Fibroblast of the aortic adventitia (primary cell): ENCODE measurements at regions not wholly inside any gene's neighbourhood (a gene's known extent, or its start where the extent isn't known, plus 50 kb on each side); places are given as distances from the start of the nearest gene placed in this dataset.

ENCODE experiments used
- DNase-seq: peaks from one replicate; pipeline ENCODE4 v3.0.0-alpha.2; 2010; ENCODE audit warnings: low read depth
- H3K4me3 ChIP-seq: 2 replicates; pipeline ENCODE4 v1.5.1; 2011; ENCODE audit warnings: low read depth, mild to moderate bottlenecking, control low read depth, low read length, moderate library complexity
- TF ChIP-seq, protein P1 (sequence below): IDR thresholded peaks from 2 replicates; pipeline ENCODE4 v1.5.1; 2011; ENCODE audit warnings: mild to moderate bottlenecking, low read length, control low read depth, inconsistent platforms; ENCODE audit not compliant: insufficient read depth

DNA sequence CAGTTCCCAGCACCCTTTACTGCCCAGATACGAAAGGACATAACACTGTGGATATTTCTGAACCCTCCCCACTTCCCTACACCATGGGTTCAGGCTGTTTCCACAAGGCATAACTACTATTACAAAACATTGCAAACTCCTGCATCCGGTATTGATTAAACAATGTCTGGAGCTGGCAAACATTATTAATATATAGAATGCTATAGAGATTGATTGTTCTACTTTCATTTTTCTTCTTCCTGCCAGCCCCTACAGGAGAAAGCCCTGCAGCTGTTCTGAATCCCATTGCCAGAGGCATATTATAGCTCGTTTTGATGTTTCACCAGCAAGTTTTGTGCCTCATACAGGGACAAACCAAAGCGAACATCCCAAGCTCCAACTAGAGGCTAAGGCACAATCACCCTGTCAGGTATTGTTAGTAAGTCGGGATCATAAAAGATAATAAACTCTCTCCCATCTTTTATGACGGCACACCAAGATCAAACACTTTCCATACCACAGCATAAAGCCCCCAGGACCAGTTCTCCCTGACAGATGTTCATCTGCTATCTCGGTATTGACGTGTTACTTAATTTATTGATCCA, 331.1 kb upstream of the NT5E start:
- H3K4me3 ChIP-seq, result no peak overlapping the region
- TF ChIP-seq, protein P1, sequence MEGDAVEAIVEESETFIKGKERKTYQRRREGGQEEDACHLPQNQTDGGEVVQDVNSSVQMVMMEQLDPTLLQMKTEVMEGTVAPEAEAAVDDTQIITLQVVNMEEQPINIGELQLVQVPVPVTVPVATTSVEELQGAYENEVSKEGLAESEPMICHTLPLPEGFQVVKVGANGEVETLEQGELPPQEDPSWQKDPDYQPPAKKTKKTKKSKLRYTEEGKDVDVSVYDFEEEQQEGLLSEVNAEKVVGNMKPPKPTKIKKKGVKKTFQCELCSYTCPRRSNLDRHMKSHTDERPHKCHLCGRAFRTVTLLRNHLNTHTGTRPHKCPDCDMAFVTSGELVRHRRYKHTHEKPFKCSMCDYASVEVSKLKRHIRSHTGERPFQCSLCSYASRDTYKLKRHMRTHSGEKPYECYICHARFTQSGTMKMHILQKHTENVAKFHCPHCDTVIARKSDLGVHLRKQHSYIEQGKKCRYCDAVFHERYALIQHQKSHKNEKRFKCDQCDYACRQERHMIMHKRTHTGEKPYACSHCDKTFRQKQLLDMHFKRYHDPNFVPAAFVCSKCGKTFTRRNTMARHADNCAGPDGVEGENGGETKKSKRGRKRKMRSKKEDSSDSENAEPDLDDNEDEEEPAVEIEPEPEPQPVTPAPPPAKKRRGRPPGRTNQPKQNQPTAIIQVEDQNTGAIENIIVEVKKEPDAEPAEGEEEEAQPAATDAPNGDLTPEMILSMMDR, result no peak
- no peak for DNase-seq

DNA sequence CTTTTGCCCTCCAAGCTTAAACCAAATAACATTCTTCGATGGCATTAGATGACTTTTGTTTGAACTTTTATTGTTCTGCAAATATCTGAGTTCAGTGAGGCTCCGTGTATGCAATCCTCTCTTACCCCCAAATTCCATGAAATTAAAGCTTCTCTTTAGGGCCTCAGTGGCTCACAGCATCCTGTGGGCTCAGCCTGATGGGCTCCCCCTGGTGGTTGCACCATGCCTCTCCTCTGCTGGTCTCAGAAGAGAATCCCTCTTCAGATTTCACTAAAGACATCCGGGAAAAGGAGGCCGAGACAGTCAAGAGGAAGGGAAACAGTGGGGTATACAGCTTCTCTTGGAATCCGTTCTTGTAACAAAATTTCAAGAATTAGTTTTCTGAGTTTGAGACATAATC, 331.6 kb upstream of the NT5E start:
- DNase-seq, result no peak
- no peak overlapping the region for H3K4me3 ChIP-seq
- TF ChIP-seq, protein P1, result no peak

DNA sequence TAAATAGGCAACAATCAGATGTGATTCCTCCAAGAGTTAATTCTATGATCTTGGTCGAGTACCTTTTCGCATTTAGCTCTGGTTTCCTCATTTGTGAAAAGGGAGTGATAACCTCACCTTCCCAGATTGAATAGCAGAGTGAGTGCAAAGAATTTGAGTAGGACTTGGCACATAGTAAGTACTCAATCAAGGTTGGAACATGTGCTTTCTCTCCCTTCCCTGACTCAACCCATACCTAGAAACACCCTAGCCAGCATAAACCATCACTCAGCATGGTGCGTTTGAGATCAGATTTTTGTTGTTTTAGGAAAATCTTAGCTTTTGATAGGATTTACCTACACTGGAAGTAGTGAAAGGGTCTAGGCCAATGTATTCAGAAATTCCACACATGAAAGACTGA, 333.4 kb upstream of the NT5E start:
- no peak overlapping the region for H3K4me3 ChIP-seq
- TF ChIP-seq, protein P1, result no peak
- no peak for DNase-seq

DNA sequence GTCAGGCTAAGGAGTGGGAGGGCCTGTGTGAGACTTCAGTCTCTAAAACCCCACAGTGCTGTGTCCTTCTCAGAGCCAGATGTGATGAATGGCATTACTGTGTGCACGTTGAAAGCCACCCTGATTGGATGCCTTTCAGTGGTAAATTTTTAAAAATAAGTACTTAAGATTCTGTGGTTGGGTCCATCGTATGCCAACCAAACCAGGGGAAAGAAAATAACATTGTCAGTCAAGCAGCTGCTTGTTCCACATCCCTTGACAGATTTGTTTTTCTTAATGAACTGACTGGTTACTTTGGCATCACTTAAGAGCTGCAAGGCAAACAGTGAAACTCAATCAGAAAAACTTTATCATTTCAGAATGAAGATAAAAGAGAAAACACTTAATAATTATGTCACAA, 334.0 kb upstream of the NT5E start:
- TF ChIP-seq, protein P1, result no peak
- no peak for DNase-seq
- H3K4me3 ChIP-seq, result no peak overlapping the region

DNA sequence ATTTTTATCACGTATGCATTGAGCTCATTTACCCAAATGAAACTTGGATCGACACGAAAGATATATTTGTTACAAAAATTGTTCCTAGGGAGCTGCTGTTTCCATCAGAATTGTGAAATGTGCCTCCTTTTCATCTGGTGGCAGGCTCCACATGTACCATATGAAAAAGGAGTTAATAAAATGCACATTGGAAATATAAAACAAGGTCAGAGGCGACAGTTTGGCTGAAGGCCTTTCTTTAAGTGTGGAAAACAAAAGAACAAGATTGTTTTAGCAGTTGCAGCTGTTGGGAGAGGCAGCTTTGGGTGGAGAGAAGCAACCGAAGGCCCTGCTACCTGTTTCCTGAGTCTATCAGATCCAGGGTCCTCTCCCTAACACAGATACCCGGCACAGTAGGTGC, 334.5 kb upstream of the NT5E start:
- DNase-seq, result no peak
- TF ChIP-seq, protein P1, result no peak
- no peak overlapping the region for H3K4me3 ChIP-seq

DNA sequence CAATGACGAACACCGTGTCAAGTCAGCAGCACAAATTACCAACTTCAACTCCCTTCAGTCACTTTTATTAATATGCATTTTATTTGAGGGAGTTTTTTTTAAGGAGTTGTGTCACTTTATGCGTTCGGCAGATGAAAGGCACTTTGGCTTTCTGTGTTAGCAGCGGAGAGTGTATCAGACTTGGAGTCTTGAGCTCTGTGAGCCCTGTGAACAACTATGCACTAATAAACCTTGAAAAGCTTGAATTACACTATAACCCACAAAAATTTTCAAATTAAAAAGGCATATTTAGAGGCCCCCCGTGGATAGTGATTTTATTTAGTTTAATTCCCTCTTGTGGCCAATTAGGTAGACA, 335.3 kb upstream of the NT5E start:
- peak overlapping the region; percentile 49 for H3K4me3 ChIP-seq
- no peak for DNase-seq
- TF ChIP-seq, protein P1, result no peak

DNA sequence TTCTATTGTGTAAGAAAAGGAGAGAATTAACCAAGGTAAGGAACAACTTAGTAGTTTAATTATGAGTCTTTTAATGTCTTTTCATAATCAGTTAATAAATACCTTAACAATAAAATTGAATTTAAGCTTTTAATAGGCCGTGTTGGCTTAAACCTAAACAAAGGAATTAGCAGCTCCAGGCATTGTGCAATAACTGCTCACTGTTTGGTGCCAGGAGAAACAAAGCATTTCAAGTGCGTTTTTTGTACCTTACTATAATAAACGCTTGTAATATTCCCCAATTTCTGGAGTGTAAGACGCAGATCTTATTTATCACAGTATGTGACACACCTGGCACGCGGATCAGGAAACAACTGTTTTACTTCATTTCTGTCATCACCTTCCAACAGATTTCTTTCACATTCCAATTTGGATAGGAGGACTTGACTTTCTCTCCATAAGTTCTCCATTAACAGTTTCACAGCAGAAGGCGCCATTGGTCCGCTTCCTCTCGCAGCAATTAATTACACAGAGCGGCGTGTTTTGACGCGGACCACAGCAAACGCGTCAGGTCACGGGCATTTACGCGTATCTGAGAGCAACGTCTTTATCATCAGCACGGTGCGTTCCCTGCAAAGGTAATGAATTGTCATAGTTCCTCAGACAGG, 335.8 kb upstream of the NT5E start:
- peak overlapping the region; percentile 49 for H3K4me3 ChIP-seq
- DNase-seq, result peak; percentile 63
- TF ChIP-seq, protein P1, result no peak
